ENCODE measurements at regions not wholly inside any gene's neighbourhood (a gene's known extent, or its start where the extent isn't known, plus 50 kb on each side); places are given as distances from the start of the nearest gene placed in this dataset.

DNA sequence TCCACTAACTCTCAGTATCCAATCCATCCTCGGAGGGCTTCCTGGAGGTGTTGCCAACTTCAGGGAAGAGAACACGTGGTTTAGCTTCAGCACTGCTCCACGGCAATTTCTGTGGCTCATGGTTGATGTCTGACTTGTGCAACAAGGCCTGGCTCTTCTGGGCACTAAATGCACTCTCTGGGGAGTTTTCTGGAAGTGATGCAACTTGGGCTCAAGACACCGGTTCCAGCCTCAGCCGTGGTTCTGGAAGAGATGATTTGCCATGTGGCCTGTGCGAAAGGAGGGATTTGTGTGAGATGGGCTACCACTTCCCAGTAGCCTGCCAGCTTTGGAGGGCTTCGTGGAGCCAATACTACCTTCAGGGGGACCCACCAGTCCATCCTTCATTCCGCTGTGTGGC lies 118.6 kb upstream of the RTL1 start:
- Histone ChIP-seq H3K4me3 (no peak overlapping the region), H3K27me3 (ENCODE audit: low read depth) (no peaks in the 10 kb centered on the region), H3K36me3 (no peaks in the 10 kb centered on the region), H3K9me3 (no peaks in the 10 kb centered on the region), H3K4me1 (no peaks in the 10 kb centered on the region), H3K27ac (no peak overlapping the region)
- no peak for ATAC-seq
- DNase-seq, result no peak
- TF ChIP-seq, protein P1, sequence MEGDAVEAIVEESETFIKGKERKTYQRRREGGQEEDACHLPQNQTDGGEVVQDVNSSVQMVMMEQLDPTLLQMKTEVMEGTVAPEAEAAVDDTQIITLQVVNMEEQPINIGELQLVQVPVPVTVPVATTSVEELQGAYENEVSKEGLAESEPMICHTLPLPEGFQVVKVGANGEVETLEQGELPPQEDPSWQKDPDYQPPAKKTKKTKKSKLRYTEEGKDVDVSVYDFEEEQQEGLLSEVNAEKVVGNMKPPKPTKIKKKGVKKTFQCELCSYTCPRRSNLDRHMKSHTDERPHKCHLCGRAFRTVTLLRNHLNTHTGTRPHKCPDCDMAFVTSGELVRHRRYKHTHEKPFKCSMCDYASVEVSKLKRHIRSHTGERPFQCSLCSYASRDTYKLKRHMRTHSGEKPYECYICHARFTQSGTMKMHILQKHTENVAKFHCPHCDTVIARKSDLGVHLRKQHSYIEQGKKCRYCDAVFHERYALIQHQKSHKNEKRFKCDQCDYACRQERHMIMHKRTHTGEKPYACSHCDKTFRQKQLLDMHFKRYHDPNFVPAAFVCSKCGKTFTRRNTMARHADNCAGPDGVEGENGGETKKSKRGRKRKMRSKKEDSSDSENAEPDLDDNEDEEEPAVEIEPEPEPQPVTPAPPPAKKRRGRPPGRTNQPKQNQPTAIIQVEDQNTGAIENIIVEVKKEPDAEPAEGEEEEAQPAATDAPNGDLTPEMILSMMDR (IDR thresholded peaks at IDR 0.05), result no peak
- intact Hi-C loops (cut with DNase I), result no loop called here

DNA sequence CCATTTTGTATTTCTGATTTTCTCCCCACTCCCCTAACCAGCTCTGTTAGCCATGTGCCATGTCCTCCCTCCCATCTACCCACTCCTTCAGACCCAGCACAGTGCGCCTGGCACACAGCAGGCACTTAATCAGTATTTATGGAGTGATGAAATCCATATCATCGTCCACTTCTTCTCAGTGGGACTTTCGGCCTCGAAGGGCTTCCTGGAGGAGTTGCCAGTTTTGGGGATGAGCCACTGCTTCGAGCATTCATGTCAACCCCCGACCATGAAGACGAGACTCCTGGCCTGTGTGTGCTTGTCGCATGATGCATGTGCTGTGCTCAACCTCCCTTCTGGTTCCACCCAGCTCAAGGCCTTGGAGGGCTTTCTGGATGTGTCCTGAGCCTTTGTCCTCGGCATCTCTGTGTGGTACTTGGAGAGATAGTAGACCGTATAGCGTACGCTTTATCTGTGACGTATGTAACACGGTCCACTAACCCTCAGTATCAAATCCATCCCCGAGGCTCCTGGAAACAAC lies 119.5 kb upstream of the RTL1 start:
- no peaks in the 10 kb centered on the region for H3K36me3 ChIP-seq
- no peak for DNase-seq
- H3K27ac ChIP-seq, result no peak overlapping the region
- no peaks in the 10 kb centered on the region for H3K9me3 ChIP-seq
- no peak overlapping the region for H3K4me3 ChIP-seq
- TF ChIP-seq, protein P1 (IDR thresholded peaks at IDR 0.05), result no peak
- no peaks in the 10 kb centered on the region for H3K4me1 ChIP-seq
- no peak for ATAC-seq
- H3K27me3 ChIP-seq (ENCODE audit: low read depth), result no peaks in the 10 kb centered on the region
- intact Hi-C loops (cut with DNase I), result no loop called here

DNA sequence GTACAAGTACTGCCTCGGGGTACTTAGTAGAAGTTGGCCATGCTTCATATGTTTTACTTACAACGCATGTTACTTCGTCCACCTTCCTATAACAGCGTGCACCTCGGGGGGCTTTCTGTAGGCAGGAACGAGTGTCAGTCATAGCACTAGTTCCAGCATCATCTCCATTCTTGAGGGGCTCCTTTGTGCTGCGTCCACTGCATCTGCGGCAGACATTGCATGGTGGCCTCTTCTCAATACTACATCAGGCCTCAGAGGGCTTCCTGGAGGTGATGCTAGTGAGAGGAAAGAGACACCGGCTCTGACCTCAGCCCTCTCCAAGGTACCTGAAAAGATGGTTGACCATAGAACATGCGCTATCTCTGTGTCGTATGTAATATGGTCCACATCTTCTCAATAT lies 121.2 kb upstream of the RTL1 start:
- no peak overlapping the region for H3K27ac ChIP-seq
- H3K27me3 ChIP-seq (ENCODE audit: low read depth), result no peaks in the 10 kb centered on the region
- intact Hi-C loops (cut with DNase I), result no loop called here
- no peaks in the 10 kb centered on the region for H3K4me1 ChIP-seq
- DNase-seq, result no peak
- TF ChIP-seq, protein P1 (IDR thresholded peaks at IDR 0.05), result no peak
- H3K4me3 ChIP-seq, result no peak overlapping the region
- no peak for ATAC-seq
- no peaks in the 10 kb centered on the region for H3K36me3 ChIP-seq
- no peaks in the 10 kb centered on the region for H3K9me3 ChIP-seq

DNA sequence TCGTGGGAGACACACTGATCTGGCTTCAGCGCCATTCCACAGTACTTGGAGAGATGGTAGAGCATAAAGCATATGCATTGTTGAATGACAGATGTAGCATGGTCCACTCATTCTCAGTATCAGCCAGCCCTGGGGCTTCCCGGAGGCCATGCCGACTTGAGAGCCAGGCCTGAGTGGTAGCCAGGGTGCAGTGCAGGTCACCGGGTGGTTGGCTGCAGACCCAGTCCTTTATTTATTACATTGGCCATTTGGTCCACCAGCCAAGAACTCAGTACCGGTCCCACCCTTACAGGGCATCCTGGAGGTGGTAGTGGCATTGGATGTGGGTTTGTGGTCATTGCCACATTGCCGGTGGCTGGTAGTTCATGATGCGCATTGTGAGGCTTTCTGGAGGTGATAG lies 121.6 kb upstream of the RTL1 start:
- Histone ChIP-seq H3K4me3 (no peak overlapping the region), H3K9me3 (no peaks in the 10 kb centered on the region), H3K27ac (no peak overlapping the region), H3K4me1 (no peaks in the 10 kb centered on the region), H3K36me3 (no peaks in the 10 kb centered on the region), H3K27me3 (ENCODE audit: low read depth) (no peaks in the 10 kb centered on the region)
- TF ChIP-seq, protein P1 (IDR thresholded peaks at IDR 0.05), result no peak
- intact Hi-C loops (cut with DNase I), result no loop called here
- DNase-seq (no peak), ATAC-seq (no peak)

DNA sequence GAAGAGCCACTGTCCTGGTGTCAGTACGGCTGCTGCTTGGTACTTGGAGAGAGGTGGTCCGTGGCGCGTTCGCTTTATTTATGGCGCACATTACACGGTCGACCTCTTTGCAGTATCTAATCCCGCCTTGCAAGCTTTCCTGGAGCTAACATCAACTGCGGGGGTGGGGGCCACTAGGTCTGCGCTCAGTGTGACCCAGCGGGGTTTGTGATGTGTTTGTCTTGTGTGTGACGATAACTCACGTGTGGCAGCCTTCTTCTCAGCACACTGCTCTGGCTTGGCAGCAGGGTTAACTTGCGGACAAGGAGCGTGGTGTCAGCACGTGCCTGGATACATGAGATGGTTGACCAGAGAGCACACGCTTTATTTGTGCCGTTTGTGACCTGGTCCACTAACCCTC lies 122.2 kb upstream of the RTL1 start:
- Histone ChIP-seq H3K27ac (no peak overlapping the region), H3K27me3 (ENCODE audit: low read depth) (no peaks in the 10 kb centered on the region), H3K4me3 (no peak overlapping the region), H3K9me3 (no peaks in the 10 kb centered on the region), H3K4me1 (no peaks in the 10 kb centered on the region), H3K36me3 (no peaks in the 10 kb centered on the region)
- TF ChIP-seq, protein P1 (IDR thresholded peaks at IDR 0.05), result no peak
- ATAC-seq (no peak), DNase-seq (no peak)
- intact Hi-C loops (cut with DNase I), result no loop called here

DNA sequence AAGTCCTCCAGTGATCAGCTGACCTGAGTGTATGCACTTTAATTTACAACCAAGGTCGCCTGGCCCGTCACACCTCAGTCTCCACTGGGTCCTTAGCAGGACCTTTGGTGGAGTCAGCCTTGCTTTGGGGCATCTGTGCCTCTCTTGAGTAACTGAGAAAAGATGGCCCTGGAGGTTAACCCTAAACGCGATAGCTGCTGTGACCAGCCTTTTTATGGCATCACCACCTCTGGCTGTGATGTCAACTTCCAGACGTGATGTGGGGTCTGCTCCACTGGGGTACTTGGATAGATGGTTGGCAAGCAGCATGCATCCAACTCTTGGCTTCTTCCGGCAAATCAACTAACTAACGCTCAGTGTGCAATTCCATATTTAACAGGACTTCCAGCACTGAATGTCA lies 122.8 kb upstream of the RTL1 start:
- no peaks in the 10 kb centered on the region for H3K36me3 ChIP-seq
- no peaks in the 10 kb centered on the region for H3K9me3 ChIP-seq
- TF ChIP-seq, protein P1 (IDR thresholded peaks at IDR 0.05), result no peak
- no peaks in the 10 kb centered on the region for H3K27me3 ChIP-seq (ENCODE audit: low read depth)
- no peaks in the 10 kb centered on the region for H3K4me1 ChIP-seq
- H3K4me3 ChIP-seq, result no peak overlapping the region
- ATAC-seq, result no peak
- no peak overlapping the region for H3K27ac ChIP-seq
- DNase-seq, result no peak
- intact Hi-C loops (cut with DNase I), result no loop called here

Measured in lower lobe of right lung (tissue), 2 donors.